Umbilical cord (tissue), 1 donor: ENCODE measurements at regions not wholly inside any gene's neighbourhood (a gene's known extent, or its start where the extent isn't known, plus 50 kb on each side); places are given as distances from the start of the nearest gene placed in this dataset.
"Not testable (repeated sequence)": the region's sequence is repeated elsewhere in the genome, so short reads cannot be mapped to it uniquely, and the experiment has no call there.

ENCODE experiments used
- DNase-seq: peaks from one replicate; pipeline ENCODE4 v3.0.0-alpha.2; 2015; ENCODE audit warnings: low spot score

DNA sequence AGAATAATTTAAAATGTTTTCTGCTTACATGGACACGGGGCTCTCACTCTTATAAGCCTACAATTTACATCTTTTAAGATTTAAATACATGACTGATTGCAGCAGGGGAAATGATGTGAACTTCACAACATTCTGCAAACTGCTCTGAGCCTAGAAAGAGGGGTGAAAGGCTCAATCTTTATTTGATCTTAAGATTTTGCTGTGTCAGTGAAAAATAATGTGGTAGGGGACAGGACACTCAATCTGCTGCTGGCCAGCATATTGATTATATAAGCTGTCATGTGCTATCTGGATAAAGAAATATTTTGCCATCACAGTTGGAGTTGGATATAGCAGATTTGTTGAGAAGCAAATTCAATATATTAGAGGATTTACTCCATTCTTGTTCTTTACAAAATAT, 2210.5 kb downstream of the PCDH7 start:
- DNase-seq: no peak

- DNase-seq: no peak
These were observed 2211.3 kb downstream of the PCDH7 start for GRCh38 chr4:32931475-32931874.

DNA sequence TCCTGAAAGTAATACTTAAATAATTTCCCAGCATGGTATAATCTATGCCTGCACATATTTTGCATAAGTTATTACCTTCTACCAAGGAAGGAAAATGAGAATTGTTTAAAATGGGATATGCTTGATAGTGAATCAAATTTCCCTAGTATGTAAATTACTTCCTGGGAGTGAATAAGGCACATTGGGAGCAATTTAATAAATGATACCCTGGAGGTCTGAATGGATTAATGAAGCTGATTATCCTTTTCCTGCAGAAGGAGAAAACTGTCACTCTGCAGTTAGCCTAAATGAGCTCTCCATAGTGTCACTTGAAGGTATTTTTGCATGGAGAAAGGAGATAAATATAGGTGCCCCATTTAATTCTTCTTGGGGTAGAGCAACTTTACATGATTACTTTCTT, 2212.0 kb downstream of the PCDH7 start:
- DNase-seq: no peak

- DNase-seq: not testable (repeated sequence)
These were observed 2219.1 kb downstream of the PCDH7 start for GRCh38 chr4:32939222-32939621.

GRCh38 chr4:32950866-32951265, 2230.7 kb downstream of the PCDH7 start:
- DNase-seq: no peak

- DNase-seq: no peak
These were observed 2238.4 kb downstream of the PCDH7 start for GRCh38 chr4:32958586-32958985.

DNA sequence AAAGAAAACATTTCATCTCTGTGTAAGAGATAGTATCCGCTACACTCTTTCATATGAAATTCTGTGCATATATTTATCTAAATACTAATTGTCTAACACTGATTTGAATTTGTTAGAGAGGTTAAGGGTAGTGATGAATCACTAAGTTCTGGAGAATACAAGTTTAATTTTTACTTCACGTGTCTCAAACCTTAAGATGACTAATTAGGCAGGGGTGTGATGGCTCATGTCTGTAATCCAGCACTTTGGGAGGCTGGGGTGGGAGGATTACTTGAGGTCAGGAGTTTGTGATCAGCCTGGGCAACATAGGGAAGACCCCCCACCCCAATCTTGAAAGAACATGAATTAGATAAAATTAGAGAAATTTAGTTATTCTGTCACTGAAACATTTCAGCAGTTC, 2241.9 kb downstream of the PCDH7 start:
- no peak for DNase-seq

DNA sequence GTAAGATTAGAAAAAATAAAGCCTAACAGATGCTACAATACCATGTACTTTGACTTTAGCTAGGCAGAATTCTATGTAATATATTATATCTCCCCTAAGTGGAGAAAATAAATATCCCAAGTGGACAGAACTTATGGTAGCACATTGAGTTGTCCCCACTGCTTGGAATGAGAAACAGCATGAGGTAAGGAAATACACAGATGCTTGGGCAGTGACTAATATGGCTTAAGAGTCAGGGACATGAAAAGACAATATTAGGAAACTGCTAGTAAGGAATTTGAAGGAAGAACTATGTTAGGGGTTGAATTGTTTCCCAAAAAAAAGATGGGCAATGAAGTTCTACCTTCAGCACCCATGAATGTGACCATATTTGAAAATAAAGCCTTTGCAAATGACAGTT, 2265.1 kb downstream of the PCDH7 start:
- no peak for DNase-seq

DNA sequence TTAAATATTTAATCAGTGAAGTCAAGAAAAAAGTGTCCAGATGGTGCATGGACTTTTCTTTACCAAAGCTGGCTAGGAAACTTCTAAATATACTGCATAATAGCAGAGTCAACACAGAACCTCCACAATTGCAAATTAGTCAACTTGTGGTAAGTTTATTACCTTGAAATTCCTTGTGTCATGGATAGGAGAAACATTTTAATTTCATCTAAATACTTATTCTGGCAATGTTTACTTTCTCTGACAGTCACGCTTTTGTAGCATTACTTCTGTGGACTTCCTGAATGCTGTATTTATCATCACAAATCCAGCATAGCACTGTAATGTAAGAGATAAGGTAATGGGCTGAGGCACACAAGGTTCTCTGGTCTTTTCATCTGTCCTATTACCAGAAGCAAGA, 2266.1 kb downstream of the PCDH7 start:
- DNase-seq: no peak

DNA sequence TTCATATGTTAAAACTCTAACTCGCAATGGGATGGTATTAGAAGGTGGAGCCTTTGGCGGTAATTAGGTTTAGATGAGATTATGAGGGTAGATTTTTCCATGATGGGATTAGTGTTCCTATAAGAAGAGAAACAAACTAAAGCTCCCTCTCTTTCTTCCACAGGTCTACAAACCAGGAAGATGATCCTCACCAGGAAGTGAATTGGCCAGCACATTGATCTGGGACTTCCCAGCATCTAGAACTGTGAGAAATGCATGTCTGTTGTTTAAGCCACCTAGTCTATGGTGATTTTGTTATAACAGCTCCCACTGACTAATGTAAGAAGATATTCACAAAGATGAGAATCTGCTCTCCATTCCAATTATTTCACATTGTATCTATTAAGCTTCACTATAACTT, 2266.9 kb downstream of the PCDH7 start:
- no peak for DNase-seq

DNA sequence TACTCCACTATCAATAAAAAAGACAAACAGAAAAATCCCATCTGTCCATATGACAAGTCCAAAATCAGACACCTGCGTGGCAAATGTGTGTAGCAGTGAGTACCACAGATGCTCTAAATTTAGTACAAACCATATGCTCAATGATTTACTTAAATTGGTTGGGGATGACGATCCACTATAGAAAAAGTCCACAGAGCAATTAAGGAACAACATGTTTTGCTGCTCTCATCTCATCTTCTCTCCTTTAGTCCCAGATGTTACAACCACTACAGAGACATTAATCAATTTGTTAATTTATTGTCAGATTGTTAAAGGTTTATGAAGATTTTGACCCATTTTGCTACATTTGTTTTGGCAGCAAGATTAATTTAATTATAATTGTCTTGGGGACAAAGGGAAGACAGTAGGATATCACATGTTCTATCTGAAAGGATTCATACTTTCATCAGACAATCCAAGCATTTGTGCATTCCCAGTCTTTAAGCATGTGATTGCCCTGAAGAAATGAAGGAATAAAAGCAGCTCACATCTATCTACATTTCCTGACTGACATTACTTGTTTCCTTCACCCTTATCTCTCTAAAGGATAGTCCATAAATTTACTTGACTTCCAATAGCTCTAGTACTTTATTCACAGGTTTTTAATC, 2268.1 kb downstream of the PCDH7 start:
- no peak for DNase-seq

DNA sequence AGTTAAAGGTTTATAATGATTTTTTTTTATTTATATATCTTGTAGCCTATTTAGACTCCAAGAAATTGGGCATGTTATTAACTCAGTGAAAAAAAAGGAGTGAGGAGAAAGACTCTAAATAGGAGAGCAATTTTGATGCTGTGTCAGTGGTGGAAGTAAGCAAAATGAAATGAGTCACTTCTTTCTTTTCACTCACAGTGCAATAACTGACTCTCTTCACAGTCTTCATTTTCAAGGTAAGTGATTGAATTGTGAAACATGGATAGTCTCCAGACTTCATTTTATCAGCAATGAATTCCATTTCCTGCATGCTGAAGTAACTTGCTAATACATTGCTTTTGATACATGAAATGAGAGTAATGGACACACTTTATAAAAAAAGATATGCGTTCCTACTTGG, 2271.5 kb downstream of the PCDH7 start:
- DNase-seq: no peak

GRCh38 chr4:32994981-32995881, 2275.1 kb downstream of the PCDH7 start:
- DNase-seq: no peak

- no peak for DNase-seq
These were observed 2293.1 kb downstream of the PCDH7 start for GRCh38 chr4:33013282-33013681.

DNA sequence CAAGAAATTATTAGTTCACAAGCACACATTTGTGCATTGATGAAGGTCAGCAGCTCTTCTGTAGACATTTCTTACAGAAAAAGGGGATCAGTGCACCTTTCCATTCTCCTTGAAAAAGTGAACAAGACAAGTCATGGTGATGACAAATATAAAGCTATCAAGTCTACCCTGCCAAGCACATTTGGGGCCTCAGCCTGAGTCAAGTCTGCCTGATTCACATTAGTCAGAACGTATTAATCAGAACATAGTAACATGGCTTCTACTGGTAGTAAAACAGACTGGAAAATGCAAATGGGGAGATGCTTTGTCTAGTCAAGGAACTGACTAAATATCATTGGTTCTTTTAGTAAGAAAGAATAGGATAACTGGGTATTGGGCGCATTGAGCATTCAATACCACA, 2305.1 kb downstream of the PCDH7 start:
- no peak for DNase-seq

DNA sequence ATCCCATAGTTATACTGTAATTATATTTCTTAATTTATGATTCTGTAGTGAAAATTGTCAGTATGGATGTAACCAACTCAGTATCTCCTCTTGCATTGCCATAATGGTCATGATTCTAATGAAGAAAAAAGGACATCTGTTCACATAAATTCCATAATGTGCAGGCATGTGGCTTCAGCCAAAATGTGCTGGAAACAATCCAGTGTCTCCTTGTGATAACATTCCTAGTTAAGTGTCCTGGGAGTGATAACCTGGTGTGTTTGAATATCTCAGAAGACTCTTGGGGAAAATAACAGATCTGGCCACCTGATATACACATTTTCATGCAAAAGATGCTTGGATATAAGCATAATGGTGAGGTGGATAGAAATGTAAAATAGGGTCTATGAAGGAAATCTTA, 2309.8 kb downstream of the PCDH7 start:
- no peak for DNase-seq

GRCh38 chr4:33031328-33031727, 2311.2 kb downstream of the PCDH7 start:
- no peak for DNase-seq

GRCh38 chr4:33037464-33037863, 2317.3 kb downstream of the PCDH7 start:
- DNase-seq: no peak

GRCh38 chr4:33045334-33045733, 2325.2 kb downstream of the PCDH7 start:
- peak; percentile 20 for DNase-seq

DNA sequence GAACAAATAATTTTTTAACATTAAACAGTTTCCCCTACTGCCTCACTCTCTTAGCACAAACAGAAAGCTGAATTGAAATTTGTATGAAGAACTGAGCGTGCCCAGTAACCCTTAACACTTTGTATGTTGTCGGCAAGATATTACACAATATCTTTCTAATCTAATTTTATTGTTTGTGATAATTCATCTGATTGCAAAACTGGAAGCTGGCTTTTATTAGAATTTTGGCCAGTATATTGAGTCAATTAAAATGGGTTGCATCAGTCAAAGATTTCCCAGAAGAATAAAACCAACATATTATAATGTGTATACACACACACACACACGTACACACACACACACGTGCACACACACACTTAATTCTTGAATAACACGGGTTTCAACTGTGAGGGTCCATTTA, 2332.1 kb downstream of the PCDH7 start:
- no peak for DNase-seq

GRCh38 chr4:33054161-33054560, 2334.0 kb downstream of the PCDH7 start:
- no peak for DNase-seq

DNA sequence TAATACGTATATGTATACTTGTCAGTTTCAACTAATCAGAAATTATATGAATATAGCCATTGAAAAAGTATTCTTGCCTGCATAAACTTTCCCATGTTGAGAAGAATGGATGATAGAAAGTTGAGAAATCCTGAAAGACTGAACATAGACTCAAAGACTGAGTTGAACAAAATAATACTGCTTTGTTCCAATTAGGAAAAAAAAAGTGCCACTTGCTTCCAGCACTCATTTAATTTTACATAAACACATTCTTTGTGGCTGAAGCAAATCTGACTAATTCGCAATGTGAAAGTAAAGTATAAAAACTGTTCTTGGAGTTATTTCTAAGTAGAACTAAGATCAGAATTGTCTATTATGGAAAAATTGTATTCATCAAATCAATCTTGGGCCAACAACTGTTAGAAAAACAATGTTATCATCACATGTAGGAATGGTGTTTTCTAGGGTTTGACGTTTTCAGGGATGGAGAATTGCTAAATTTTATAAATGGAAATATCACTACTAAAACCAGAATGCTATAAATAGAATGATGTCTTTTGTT, 2334.6 kb downstream of the PCDH7 start:
- DNase-seq: no peak

DNA sequence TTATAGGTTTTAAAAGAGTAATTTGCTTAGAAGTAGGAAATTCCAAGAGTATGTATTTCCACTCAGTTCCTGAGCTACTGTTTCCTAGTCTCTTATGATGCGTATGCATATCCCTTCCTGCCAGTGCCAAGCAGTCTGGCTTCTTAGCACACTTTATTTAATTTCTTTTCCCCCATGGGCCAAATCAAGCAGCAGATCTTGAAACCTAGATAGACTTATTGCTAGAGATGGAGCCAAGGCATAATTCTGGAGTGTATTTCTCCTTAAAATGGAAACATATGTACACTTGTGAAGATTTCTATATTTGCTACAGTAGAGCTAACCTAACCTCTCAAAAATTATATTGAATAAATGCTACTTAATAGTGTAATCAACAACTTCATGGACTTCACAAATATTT, 2337.6 kb downstream of the PCDH7 start:
- no peak for DNase-seq
